HG02870 (cell line): ENCODE measurements at regions not wholly inside any gene's neighbourhood (a gene's known extent, or its start where the extent isn't known, plus 50 kb on each side); places are given as distances from the start of the nearest gene placed in this dataset.
"Not testable (repeated sequence)": the region's sequence is repeated elsewhere in the genome, so short reads cannot be mapped to it uniquely, and the experiment has no call there.

ENCODE experiments used
- ATAC-seq: cut with Tn5 transposase; IDR thresholded peaks from one replicate; pipeline ENCODE4 v1.9.1; 2021; ENCODE audit warnings: mild to moderate bottlenecking, moderate library complexity; ENCODE audit not compliant: unreplicated experiment

DNA sequence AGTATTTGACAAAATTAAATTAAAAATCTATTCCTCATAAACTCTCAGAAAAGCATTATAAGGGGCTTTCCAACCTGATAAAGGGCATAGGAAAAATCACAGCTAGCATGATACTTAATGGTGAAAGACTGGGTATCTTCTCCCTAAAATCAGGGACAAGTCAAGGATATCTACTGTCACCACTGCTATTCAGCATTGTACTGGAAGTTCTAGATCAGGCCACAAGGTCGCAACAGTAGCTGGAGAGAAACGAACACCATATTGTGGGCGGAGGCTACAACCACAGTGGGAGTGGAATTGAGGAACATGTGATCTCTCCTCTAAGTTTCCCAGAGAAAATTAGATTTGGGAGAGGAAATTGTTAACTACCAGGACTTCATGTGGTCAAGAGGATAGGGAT, 70.0 kb upstream of the NAMPT start:
- no peak for ATAC-seq

DNA sequence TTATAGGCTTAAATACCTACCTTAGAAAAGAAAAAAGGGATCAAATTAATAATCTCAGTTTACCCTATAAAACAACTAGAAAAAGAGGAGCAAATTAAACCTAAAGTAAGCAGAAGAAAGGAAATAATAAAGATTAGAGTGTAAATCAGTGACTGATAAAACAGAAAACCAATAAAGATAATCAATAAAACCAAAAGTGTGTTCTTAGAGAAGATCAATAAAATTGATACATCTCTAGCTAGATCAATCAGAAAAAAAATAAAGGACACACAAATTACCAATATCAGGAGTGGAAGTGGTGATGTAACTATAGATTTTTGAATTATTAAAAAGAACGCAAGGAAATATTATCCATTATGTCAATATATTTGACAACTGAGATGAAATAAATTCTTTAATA, 69.2 kb upstream of the NAMPT start:
- no peak for ATAC-seq

DNA sequence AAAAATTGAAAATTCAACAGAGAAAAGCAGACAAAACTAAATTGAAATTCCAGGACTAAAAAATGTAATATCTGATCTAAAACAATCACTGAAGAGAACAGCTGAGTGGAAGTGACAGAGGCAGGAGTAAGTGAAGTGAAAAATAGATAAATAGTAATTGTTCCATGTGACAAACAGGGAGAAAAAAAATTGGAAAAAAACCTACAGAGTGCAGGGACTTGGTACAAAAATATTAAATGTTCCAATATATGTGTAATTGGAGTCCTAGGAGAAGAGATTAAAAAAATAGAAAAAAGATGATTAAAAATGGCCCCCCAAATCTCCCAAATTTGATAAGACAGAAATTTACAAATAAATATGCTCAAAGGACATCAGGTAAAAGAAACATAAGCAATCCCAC, 63.4 kb upstream of the NAMPT start:
- no peak for ATAC-seq

DNA sequence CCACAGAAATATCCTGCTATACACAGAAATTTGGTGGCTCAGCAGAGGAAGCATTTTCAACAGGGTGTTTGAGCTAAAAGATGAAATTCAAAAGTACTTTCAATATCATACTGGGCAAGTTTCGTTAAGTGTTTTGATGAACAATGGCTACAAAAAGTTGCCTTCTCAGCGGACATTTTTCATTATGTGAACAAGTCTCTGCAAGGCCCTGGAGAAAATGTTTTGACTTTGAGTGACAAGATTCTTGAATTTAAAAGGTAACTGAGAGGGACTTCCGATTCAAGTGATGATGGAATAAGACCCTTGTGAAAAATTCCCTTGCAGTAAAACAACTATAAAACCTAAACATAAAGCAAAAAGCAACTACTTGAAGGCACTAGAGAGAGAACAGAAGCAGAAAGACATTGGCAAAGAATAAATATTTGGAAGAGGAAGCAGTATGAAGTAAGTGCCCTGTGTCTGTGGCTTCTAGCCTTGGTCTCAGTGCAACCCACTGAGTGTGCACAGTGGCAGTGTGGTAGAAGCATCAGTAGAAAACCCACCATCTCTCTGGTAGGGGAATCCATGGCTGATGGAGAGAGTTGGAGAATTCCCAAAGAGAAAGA, 62.5 kb upstream of the NAMPT start:
- no peak for ATAC-seq

DNA sequence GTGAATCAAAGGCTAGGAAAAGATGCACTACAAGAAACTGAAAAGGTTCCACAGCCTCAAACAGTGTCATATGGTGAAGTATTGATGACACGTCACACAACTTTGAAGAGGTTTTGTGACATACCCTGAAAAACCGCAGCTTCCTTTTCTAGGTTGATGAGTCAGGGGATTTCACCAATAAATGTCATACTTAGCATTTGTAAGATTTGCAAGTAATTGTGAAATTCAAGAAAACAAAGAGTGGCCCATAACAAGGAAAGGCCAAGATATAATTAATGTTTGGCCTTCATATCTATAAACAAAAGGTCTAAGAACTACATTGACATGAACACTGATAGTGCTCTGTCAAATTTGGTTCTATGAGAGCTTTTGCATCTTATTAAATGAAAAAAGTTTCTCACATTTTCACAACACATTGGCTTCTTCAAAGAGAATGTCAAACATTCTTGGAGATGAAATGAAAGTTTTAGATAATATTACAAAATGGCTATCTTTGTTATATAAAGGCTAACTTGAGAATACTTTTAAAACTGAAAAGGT, 62.0 kb upstream of the NAMPT start:
- ATAC-seq: peak; percentile 93

DNA sequence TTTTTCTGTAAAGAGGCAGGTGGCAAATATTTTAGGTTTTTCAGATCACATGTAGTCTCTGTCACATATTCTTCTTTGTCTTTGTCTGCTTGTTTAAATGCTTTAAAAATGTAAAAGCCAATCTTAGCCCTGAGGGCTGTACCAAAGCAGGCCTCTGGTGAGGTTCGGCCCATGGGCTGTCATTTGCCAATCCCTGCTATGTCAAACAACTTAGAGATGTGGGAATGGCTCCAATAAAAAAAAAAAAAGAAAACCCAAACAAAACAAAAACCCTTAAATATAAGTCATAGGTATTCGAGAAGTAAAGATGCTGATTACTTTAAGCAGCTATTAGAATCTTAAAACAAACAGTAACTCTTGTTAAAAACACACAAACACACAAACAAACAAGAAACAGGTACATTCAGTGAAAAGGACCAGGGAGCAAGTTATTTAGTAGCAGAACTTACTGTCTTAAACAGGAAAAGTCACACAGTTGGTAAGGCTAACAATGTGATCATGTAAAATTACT, 61.4 kb upstream of the NAMPT start:
- no peak for ATAC-seq

DNA sequence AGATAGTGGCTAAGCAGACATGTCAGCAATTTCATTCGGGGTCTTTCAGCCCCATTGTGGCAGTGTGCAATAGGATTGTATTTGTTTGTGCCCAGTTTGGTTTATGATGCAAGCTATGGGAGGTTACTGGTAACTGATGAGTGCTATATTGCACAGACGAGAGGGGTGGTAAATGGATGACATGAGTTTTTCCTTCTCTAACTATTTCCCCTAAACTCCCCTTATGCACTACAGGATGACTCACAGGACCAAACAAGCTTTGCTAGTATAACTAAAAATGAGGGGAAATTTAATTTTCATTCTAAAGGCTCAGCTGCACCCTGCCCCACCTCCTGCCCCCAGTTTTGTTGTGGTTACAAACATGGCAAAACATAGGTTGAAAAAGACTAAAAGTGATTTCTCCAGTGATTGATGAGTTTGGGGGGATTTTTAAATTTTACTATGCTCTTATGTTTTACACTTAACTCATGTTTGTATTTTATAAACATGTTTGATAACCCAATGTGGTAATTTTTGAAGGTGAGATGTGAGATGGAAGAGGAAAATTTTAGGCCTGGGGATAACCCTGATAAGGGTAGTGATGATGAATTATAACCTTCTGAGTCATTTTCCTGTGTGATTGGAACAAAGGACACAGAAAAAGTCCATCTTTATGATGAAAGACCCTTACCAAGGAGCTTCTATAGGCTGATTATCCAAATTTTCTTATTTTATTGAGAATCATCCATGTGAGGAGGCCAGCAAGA, 60.8 kb upstream of the NAMPT start:
- no peak for ATAC-seq

DNA sequence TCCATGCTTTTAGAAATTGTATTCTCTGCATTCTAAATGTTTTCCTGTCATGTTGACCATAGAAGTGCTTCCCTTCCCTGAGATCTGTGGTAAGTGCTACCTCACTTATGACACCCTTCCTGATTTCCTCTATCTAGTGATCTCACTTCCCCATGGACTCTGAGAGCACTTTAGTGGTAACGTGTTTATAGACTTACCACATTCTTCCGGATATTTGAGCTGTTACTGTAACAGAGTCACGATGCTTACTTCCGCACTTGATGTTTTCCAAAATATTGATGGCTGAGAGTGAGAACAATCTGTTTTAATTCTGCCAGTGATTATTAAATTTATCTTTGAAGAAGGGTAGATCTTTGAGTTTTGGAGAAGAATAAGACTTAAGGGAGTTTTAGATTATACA, 60.1 kb upstream of the NAMPT start:
- no peak for ATAC-seq

DNA sequence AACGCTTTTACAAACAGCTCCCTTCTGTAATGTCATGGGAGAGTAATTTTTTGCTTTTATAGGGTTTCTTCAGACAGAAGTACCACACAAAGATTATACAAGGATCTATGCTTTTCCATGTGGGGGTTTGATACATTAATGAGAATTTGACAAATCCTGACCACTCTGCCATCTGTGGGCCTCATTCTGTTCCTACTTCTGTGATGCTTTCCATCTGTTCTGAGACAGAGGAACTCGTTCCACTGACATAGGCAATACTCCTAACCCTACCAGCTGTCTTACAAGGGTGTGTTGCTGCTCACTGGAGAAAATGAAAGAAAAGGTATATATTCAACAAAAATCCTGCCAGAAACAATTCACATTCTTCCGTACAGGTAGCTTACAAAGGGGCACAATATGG, 59.4 kb upstream of the NAMPT start:
- no peak for ATAC-seq

DNA sequence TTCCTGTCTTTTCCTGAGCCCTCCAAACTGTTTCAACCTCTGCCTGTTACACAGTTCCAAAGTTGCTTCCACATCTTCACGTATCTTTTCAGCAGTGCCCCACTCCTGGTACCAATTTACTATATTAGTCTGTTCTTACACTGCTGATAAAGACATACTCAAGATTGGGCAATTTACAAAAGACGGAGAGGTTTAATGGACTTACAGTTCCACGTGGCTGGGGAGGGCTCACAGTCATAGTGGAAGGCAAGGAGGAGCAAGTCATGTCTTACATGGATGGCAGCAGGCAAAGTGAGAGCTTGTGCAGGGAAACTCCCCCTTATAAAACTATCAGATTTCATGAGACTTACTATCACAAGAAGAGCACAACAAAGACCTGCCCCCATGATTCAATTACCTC, 57.3 kb upstream of the NAMPT start:
- not testable (repeated sequence) for ATAC-seq

DNA sequence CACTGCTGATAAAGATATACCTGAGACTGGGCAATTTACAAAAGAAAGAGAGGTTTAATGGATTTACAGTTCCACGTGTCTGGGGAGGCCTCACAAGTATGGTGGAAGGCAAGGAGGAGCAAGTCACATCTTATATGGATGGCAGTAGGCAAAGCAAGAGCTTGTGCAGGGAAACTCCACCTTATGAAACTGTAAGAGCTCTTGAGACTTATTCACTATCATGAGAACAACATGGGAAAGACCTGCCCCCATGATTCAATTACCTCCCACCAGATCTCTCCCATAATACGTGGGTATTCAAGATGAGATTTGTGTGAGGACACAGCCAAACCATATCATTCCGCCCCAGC, 55.4 kb upstream of the NAMPT start:
- ATAC-seq: not testable (repeated sequence)

DNA sequence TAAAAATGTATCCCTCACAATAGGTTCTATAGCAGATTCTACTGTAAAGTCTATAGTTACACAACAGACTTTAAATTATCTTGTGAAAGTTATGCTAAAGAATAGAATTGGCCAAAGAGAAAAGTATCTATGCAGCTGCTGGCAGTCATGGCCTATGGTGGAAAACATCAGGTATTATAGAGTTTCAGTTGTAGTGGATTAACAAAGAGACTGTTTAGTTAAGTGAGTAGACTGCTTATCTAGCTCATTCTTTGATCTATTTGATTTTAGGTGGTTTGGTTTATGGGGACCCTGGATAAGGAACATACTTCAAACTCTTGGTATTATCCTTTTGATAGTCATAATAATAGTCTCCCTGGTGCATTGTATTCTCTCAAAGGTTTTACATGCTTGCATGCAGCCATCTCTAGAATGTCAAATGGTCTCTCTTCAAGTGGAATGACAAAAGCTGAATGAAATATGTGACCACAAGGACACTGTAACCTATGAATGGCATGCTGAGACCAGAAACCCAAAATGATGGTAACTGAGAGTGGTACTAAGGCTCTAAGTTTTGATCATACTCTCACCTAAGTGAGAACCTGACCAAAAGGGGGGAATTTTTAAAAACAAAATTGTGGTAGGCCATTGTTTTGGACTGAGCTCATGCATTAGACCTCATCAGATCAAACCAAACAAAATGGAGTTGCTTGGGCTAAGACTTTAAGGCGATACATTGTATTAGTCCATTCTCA, 54.9 kb upstream of the NAMPT start:
- ATAC-seq: no peak

DNA sequence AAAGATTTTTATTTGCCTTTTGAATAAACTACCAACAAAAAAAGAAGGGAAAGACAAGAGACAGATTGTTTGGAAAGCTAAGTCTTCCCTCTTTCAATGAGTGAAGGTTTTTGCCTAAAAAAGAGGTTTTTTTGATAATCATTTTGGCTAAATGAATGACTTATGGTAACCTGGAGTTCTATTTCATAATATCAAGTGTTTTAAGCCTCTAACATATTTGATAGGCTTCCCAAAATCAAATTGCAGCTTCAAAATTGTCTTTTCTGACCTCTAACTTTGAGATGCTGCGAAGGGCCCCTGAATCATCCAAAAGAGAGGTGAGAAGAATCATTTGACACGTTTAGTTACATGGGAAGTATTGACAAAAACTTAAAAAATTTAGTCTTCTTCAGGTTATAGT, 53.0 kb upstream of the NAMPT start:
- no peak for ATAC-seq

DNA sequence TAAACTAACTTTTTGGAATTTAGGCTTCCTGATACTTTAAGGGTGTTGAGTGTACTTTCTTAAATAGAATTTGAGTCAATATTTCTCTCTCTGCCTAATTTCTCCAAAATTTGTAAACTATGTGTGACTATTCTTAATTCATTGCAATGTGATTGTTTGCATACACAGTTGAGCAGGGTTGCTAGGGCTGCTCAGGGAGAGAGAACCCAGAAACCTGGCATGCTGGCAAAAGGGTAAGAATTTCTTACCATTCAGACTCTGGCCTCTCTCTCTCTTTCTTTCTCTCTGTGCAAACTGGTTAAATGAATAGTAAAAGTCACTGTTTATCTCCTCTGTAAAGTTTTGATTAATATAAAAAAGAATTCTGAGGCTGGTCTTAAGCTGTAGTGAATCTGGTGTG, 51.0 kb upstream of the NAMPT start:
- no peak for ATAC-seq
